ENCODE measurements at regions not wholly inside any gene's neighbourhood (a gene's known extent, or its start where the extent isn't known, plus 50 kb on each side); places are given as distances from the start of the nearest gene placed in this dataset.

GRCh38 chr10:52965509-52965908, 192.9 kb upstream of the MBL2 start:
- TF ChIP-seq POLR2AphosphoS5 (IDR thresholded peaks at IDR 0.05; ENCODE audit: low read depth, low read length): no peak
- TF ChIP-seq POLR2A (IDR thresholded peaks at IDR 0.05; ENCODE audit: low read depth, low read length): no peak
- TF ChIP-seq PAX5 (IDR thresholded peaks at IDR 0.05; ENCODE audit: insufficient read depth, low read length, severe bottlenecking): no peak
- TF ChIP-seq TAF1 (IDR thresholded peaks at IDR 0.05; ENCODE audit: low read depth, low read length): no peak
- TF ChIP-seq SPI1 (IDR thresholded peaks at IDR 0.05; ENCODE audit: low read depth, low read length): no peak
